PFSK-1 (cell line): ENCODE measurements at regions not wholly inside any gene's neighbourhood (a gene's known extent, or its start where the extent isn't known, plus 50 kb on each side); places are given as distances from the start of the nearest gene placed in this dataset.

Experiments used
- FOXP2 ChIP-seq: optimal IDR thresholded peaks from 2 replicates; pipeline ENCODE3; 2011; ENCODE audit warnings: borderline replicate concordance, control low read depth, inconsistent platforms; ENCODE audit not compliant: insufficient read depth; ENCODE audit errors: extremely low read length, extremely low read depth
- POLR2AphosphoS5 ChIP-seq: IDR thresholded peaks from 2 replicates; pipeline ENCODE4 v1.6.1; 2012; ENCODE audit warnings: low read depth, mild to moderate bottlenecking, control low read depth, low read length, moderate library complexity
- SIN3A ChIP-seq: IDR thresholded peaks from 2 replicates; pipeline ENCODE4 v1.6.1; 2012; ENCODE audit warnings: mild to moderate bottlenecking, low read length, moderate library complexity, borderline replicate concordance; ENCODE audit not compliant: insufficient read depth
- TAF1 ChIP-seq: IDR thresholded peaks from 2 replicates; pipeline ENCODE4 v1.6.1; 2012; ENCODE audit warnings: low read length, control low read depth, borderline replicate concordance; ENCODE audit not compliant: insufficient read depth
- TF ChIP-seq, protein P1 (sequence below), 2 experiments: IDR thresholded peaks; 2 replicates each; pipeline versions ENCODE4 v1.6.1 to v1.8.0; 2011 to 2012; ENCODE audit warnings: low read depth in 2 of 2, low read length in 2 of 2, control low read depth in 1 of 2, inconsistent platforms in 1 of 2, mild to moderate bottlenecking in 1 of 2, moderate library complexity in 1 of 2; ENCODE audit not compliant: insufficient read depth in 1 of 2

DNA sequence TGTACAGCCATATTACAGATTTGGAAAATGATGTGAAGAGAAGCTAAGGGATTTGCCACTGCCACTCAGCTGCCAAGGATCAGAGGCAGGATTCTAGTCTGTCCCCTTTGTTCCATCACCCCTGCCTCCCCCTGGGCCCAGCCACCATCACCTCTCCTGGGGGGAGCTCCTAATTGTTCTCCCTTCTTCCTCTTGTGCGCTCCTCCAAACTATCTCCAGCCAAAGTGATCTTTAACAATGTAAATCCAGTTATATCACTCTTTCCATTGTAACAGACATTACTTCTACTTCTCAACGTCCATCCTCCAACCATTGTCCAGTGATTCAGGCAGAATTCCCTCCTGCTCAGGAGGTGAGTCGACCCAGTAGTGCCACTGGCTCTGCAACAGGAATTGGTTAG is 164.1 kb downstream of the PLPP3 start:
- no peak for TF ChIP-seq POLR2AphosphoS5
- no peak for TF ChIP-seq FOXP2
- TF ChIP-seq, protein P1, sequence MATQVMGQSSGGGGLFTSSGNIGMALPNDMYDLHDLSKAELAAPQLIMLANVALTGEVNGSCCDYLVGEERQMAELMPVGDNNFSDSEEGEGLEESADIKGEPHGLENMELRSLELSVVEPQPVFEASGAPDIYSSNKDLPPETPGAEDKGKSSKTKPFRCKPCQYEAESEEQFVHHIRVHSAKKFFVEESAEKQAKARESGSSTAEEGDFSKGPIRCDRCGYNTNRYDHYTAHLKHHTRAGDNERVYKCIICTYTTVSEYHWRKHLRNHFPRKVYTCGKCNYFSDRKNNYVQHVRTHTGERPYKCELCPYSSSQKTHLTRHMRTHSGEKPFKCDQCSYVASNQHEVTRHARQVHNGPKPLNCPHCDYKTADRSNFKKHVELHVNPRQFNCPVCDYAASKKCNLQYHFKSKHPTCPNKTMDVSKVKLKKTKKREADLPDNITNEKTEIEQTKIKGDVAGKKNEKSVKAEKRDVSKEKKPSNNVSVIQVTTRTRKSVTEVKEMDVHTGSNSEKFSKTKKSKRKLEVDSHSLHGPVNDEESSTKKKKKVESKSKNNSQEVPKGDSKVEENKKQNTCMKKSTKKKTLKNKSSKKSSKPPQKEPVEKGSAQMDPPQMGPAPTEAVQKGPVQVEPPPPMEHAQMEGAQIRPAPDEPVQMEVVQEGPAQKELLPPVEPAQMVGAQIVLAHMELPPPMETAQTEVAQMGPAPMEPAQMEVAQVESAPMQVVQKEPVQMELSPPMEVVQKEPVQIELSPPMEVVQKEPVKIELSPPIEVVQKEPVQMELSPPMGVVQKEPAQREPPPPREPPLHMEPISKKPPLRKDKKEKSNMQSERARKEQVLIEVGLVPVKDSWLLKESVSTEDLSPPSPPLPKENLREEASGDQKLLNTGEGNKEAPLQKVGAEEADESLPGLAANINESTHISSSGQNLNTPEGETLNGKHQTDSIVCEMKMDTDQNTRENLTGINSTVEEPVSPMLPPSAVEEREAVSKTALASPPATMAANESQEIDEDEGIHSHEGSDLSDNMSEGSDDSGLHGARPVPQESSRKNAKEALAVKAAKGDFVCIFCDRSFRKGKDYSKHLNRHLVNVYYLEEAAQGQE (IDR thresholded peaks at IDR 0.05; ENCODE audit: insufficient read depth in 1 of 2, low read depth in 2 of 2, low read length in 2 of 2), result no peak
- TF ChIP-seq SIN3A, result no peak
- no peak for TF ChIP-seq TAF1

DNA sequence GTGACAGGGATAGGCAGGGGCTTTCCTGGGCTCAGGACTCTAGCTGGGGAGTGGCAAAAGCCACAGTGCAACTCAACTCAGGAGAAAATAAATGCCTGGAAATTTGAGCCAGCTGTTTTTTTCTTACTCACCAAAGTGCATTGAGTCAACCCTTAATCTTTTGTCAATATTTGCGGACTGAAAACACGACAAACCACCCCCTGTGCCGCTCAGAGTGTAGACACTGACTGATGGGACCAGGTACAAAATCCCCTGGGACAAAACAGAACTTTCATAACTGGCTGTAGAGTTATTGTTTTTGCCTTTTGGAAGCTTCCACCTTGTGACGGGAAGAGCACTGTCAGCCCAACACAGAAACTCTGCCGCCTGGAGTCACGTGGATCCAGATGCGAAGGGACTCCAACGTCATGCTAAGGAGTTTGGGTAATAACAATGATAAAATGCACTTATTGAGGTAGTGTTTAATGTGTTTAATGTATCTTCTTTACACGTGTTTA is 164.6 kb downstream of the PLPP3 start:
- TF ChIP-seq SIN3A, result no peak
- TF ChIP-seq, protein P1 (IDR thresholded peaks at IDR 0.05; ENCODE audit: insufficient read depth in 1 of 2, low read depth in 2 of 2, low read length in 2 of 2), result no peak
- no peak for TF ChIP-seq TAF1
- TF ChIP-seq FOXP2, result no peak
- TF ChIP-seq POLR2AphosphoS5, result no peak

DNA sequence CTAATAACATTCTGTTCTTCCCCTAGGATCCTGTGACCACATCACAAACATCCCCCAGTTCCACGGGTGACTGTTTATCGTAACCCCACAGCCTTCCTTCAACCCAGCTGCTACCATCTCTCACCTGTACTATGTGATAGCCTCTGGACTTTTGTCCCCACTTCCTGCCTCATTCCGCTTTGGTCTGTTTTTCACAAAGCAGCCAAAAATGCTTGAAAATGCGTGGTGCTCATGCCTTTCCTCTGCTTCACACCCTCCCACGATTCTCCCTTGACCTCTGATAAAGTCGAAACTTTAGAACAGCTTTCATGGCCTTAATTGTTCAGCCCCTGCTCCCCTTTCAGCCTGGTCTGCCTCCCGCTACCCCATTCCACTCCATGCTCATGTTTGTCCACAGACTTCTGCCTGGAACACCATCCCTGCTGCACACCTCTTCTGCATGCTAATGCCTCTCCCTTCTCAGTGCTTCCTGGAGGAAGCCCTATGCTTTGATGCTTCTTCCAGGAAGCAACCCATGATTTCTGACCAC is 165.6 kb downstream of the PLPP3 start:
- no peak for TF ChIP-seq SIN3A
- no peak for TF ChIP-seq FOXP2
- TF ChIP-seq, protein P1 (IDR thresholded peaks at IDR 0.05; ENCODE audit: insufficient read depth in 1 of 2, low read depth in 2 of 2, low read length in 2 of 2), result no peak

DNA sequence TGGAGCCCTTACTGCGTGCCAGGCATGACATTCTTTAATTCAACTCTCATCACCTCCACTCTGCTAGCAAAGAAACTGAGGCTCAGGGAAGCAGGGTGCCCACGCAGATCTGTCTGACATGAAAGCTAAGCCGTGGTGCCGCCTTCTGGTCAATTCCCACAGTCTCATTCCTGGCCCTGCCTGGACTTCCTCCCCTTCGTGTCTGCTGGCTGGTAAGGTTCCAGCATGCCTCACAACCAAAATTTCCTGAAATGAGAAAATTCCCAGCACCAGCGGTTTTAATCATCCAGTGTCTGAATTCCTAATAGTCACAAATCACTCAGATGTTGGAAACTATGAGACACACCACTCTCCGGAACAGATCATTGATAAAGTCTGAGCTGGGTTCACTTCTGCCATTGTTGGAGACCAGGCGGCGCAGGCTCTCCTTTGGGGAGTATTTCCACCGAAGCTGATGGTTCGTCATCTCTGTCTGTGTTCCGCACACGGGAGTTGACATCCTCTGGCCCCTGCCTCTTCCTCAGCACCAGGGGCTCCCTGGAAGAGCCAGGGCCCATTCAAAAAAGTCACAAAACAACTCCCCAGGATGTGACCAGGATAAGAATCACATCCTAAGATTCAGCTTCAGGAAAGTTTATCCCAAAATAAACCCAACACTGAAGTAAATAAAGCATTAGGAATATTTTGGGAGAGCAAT is 167.7 kb downstream of the PLPP3 start:
- TF ChIP-seq TAF1, result no peak
- TF ChIP-seq POLR2AphosphoS5, result no peak
- TF ChIP-seq, protein P1 (IDR thresholded peaks at IDR 0.05; ENCODE audit: insufficient read depth in 1 of 2, low read depth in 2 of 2, low read length in 2 of 2), result peak in 1 of 2 experiments; percentile 27; a peak in 1 of 4 replicates
- 0 out of 2 replicates have a peak, but pooled peaks have one; percentile 15 for TF ChIP-seq SIN3A
- TF ChIP-seq FOXP2, result no peak
